ENCODE measurements at regions not wholly inside any gene's neighbourhood (a gene's known extent, or its start where the extent isn't known, plus 50 kb on each side); places are given as distances from the start of the nearest gene placed in this dataset.

DNA sequence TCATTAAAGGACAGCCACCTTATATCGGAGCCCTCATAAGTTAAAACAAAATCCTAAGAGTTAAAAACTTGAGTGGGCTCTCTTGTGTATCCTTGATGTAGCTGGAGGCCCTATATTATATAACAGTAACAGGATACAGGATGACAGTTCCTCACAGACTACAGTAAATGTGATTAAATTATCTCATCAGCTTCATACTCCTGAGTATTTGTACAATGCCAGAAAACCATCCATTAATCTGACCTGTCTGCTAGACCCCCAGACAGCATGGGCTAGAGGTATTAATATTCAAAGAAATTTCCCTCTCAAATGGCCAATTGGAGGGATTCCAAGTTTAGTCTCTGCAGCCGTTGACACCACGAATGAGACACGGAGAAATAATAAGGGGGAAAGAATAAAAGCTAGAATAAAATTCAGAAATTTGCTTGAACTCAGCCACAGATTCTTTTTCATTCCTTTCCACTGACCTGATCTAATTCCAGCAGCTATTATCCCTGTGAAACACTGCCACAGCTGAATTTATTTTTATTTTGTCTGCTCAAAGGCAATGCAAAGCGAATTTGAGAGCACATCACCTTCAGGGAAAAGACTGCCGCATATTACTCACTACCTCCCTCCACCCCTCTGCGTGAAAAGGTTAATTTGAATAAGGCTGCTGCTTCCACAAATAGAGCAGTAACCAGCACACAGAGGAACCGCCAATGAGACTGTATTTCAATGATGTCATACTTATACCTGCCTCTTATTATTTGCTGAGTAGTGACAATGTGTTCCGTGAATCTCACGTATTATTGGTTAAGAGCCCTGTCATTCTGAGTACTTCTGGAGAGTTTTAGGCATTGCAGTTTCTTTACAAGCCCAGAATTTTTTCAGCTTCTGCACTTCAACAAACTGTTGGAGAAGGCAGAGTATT is 155.9 kb upstream of the KLF12 start:
- H3K27me3 ChIP-seq (ENCODE audit: control insufficient read depth, insufficient read depth, low read length) = no peaks in the 10 kb centered on the region
- CTCF ChIA-PET = no interaction called here
- POLR2A ChIA-PET = interaction anchor here (0.6 kb wide), 1 partner anchor 168 kb away, joined by 3 read pairs; no protein-coding TSS in a partner anchor
- intact Hi-C loops (cut with micrococcal nuclease; ENCODE audit: unreplicated experiment) = loop anchor here (5.0 to 10.0 kb wide), 2 partner anchors 455 to 538 kb away; no protein-coding TSS in a partner anchor
- BruUV-seq (replicated peaks) = no TSS peak
- H3K4me1 ChIP-seq (ENCODE audit: control insufficient read depth, insufficient read depth, low read length) = no peaks in the 10 kb centered on the region
- in situ Hi-C loops (cut with HindIII; ENCODE audit: low pct_unique_long_range_greater_than_20kb, low sequenced_read_pairs) = no loop called here
- no peak overlapping the region for H3K27ac ChIP-seq (ENCODE audit: low read length)
- no peak for ATAC-seq
- no peak for DNase-seq (ENCODE audit: low read depth, low spot score)
- H3K4me3 ChIP-seq (ENCODE audit: low read depth in 2 of 2, low read length in 2 of 2) = no peak overlapping the region
- H3K36me3 ChIP-seq (ENCODE audit: control insufficient read depth, insufficient read depth, low read length) = no peaks in the 10 kb centered on the region
- no peaks in the 10 kb centered on the region for H3K9me3 ChIP-seq (ENCODE audit: control insufficient read depth, insufficient read depth, low read depth, low read length)
- TF ChIP-seq POLR2AphosphoS5 (IDR thresholded peaks at IDR 0.05; ENCODE audit: low read depth, low read length) = no peak
- TF ChIP-seq, protein P1, sequence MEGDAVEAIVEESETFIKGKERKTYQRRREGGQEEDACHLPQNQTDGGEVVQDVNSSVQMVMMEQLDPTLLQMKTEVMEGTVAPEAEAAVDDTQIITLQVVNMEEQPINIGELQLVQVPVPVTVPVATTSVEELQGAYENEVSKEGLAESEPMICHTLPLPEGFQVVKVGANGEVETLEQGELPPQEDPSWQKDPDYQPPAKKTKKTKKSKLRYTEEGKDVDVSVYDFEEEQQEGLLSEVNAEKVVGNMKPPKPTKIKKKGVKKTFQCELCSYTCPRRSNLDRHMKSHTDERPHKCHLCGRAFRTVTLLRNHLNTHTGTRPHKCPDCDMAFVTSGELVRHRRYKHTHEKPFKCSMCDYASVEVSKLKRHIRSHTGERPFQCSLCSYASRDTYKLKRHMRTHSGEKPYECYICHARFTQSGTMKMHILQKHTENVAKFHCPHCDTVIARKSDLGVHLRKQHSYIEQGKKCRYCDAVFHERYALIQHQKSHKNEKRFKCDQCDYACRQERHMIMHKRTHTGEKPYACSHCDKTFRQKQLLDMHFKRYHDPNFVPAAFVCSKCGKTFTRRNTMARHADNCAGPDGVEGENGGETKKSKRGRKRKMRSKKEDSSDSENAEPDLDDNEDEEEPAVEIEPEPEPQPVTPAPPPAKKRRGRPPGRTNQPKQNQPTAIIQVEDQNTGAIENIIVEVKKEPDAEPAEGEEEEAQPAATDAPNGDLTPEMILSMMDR (IDR thresholded peaks at IDR 0.05) = no peak

DNA sequence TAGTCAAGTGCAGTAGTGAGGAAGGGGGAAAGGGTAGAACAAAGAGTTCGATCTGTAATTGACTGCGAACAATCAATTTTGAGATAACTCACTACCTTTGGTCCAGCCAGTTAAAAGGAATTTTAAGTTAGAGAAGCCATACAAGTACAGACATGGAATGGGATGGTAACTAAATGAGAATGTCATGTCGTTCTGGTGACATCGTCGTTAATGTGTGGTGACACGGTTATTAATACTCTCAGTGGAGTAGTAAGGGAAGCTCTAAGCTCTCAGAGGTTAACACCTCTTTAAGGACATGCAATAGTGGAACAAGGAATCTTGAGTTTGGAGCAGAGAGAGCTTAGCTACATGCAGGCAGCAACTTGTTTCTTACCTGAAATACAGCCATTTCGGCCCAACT is 154.9 kb upstream of the KLF12 start:
- ATAC-seq = no peak
- no TSS peak for BruUV-seq (replicated peaks)
- CTCF ChIA-PET = no interaction called here
- DNase-seq (ENCODE audit: low read depth, low spot score) = no peak
- TF ChIP-seq POLR2AphosphoS5 (IDR thresholded peaks at IDR 0.05; ENCODE audit: low read depth, low read length) (no peak), SIN3A (IDR thresholded peaks at IDR 0.05; ENCODE audit: borderline replicate concordance, insufficient read depth, low read depth, low read length) (no peak), TCF7L2 (IDR thresholded peaks at IDR 0.05; ENCODE audit: low read depth, low read length) (no peak)
- TF ChIP-seq, protein P1 (IDR thresholded peaks at IDR 0.05) = no peak
- TF ChIP-seq, protein P2, sequence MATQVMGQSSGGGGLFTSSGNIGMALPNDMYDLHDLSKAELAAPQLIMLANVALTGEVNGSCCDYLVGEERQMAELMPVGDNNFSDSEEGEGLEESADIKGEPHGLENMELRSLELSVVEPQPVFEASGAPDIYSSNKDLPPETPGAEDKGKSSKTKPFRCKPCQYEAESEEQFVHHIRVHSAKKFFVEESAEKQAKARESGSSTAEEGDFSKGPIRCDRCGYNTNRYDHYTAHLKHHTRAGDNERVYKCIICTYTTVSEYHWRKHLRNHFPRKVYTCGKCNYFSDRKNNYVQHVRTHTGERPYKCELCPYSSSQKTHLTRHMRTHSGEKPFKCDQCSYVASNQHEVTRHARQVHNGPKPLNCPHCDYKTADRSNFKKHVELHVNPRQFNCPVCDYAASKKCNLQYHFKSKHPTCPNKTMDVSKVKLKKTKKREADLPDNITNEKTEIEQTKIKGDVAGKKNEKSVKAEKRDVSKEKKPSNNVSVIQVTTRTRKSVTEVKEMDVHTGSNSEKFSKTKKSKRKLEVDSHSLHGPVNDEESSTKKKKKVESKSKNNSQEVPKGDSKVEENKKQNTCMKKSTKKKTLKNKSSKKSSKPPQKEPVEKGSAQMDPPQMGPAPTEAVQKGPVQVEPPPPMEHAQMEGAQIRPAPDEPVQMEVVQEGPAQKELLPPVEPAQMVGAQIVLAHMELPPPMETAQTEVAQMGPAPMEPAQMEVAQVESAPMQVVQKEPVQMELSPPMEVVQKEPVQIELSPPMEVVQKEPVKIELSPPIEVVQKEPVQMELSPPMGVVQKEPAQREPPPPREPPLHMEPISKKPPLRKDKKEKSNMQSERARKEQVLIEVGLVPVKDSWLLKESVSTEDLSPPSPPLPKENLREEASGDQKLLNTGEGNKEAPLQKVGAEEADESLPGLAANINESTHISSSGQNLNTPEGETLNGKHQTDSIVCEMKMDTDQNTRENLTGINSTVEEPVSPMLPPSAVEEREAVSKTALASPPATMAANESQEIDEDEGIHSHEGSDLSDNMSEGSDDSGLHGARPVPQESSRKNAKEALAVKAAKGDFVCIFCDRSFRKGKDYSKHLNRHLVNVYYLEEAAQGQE (IDR thresholded peaks at IDR 0.05; ENCODE audit: insufficient read depth in 1 of 2, low read depth in 2 of 2, low read length in 1 of 2) = no peak
- Histone ChIP-seq H3K4me3 (ENCODE audit: low read depth in 2 of 2, low read length in 2 of 2) (no peak overlapping the region), H3K36me3 (ENCODE audit: control insufficient read depth, insufficient read depth, low read length) (no peaks in the 10 kb centered on the region), H3K4me1 (ENCODE audit: control insufficient read depth, insufficient read depth, low read length) (no peaks in the 10 kb centered on the region), H3K27me3 (ENCODE audit: control insufficient read depth, insufficient read depth, low read length) (no peaks in the 10 kb centered on the region), H3K27ac (ENCODE audit: low read length) (no peak overlapping the region), H3K9me3 (ENCODE audit: control insufficient read depth, insufficient read depth, low read depth, low read length) (no peaks in the 10 kb centered on the region)
- POLR2A ChIA-PET = interaction anchor here (0.6 kb wide), 1 partner anchor 167 kb away, joined by 3 read pairs; no protein-coding TSS in a partner anchor
- in situ Hi-C loops (cut with HindIII; ENCODE audit: low pct_unique_long_range_greater_than_20kb, low sequenced_read_pairs) = no loop called here
- intact Hi-C loops (cut with micrococcal nuclease; ENCODE audit: unreplicated experiment) = loop anchor here (5.0 to 10.0 kb wide), 2 partner anchors 454 to 537 kb away; no protein-coding TSS in a partner anchor

Measured in Panc1 (cell line).